Activated CD4-positive, alpha-beta T cell treated with anti-CD3 and anti-CD28 coated beads, Interleukin-10, Interleukin-2, amounts not matched to agents 100 ng/mL and 50 ng/mL, durations not matched to agents 16 hours and 8 hours (primary cell): ENCODE measurements at regions not wholly inside any gene's neighbourhood (a gene's known extent, or its start where the extent isn't known, plus 50 kb on each side); places are given as distances from the start of the nearest gene placed in this dataset.
"Not testable (repeated sequence)": the region's sequence is repeated elsewhere in the genome, so short reads cannot be mapped to it uniquely, and the experiment has no call there.

Experiments used
- DNase-seq: peaks from one replicate; pipeline ENCODE4 v3.0.0-alpha.2; 2020

DNA sequence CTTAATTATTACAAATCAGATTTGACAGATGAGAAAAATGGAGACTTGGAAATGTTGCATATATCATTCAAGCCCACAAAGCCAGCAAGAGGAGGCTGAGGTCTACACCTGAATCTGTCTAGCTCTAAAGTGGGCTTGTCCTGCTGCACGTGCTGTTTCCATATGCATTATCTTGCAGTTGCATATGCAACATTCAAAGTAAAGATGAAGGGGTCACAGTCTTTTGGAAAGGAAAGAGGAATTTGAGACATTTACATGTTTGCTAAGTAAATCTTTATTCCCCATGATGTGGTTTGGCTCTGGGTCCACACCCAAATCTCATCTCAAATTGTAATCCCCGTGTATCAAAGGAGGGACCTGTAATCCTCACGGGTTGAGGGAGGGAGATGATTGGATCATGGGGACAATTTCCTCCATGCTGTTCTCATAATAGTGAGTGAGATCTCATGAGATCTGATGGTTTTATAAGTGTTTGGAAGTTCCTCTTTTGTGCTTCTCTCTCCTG is 98.3 kb downstream of the BACH1 start:
- DNase-seq: no peak

DNA sequence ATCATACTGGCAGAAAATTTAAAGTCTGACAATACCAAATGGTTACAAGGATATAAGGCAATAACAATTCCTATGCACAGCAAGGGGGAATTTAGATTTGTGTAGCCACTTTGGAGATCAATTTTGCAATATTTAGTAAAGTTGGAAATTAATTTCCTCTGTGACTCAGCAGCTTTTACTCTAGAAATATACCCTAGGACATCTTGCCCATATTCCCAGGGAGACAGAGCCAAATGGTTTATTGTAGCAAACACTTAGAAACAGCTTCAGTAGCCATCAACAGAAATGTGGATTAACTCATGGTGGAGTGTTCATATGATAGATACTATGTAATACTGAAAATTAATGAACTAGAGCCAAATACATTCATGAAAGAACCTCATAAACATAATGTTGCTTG is 104.6 kb downstream of the BACH1 start:
- DNase-seq: no peak

DNA sequence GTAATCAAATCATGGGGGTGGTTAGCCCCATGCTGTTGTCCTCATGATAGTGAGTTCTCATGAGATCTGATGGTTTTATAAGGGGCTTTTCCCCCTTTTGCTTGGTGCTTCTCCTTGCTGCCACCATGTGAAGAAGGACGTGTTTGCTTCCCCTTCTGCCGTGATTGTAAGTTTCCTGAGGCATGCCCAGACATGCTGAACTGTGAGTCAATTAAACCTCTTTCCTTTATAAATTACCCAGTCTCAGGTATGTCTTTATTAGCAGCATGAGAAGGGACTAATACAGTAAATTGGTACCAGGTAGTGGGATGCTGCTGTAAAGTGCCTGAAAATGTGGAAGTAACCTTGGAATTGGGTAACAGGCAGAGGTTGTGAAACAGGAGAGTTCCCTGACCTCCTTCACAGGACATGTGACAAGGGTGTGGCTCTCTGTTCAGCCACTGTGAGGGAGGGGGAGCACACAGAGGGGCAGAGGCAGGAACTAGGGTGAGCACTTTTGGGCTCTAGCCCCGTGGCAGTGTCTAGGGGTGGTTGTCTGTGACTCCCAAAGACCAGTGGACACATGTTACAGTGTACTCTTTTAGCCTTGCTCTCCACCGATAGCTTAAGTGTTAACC is 105.3 kb downstream of the BACH1 start:
- DNase-seq: no peak

- no peak for DNase-seq
Observed at GRCh38 chr21:29405503-29406122, 106.9 kb downstream of the BACH1 start.

DNA sequence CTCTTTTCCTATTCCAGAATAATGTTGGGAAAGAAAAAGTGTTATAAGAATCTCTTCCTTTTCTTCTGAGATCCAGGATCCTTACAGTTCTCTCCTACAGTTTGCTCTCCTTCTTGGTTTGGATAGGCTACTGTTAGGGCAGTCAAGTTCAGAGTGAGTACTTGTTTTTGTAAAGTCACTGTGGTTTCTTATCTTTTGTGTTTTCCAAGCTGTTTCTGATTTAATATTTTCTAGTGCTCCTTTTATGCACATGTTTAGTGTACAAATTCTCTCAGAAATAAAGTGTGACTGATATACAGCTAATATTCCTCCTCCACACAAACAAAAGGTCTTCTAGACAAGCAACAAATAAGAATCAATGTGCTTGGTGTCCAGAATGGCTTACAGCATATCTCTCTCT is 107.7 kb downstream of the BACH1 start:
- no peak for DNase-seq

DNA sequence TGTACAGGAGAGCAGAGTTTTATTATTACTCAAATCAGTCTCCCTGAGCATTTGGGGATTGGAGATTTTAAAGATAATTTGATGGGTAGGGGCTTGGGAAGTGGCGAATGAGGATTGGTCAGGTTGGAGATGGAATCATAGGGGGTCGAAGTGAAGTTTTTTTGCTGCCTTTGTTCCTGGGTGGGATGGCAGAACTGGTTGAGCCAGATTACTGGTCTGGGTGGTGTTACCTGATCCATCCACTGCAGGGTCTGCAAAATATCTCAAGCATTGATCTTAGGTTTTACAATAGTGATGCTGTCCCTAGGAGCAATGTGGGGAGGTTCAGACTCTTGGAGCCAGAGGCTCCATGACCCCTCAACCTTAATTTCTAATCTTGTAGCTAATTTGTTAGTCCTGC is 108.8 kb downstream of the BACH1 start:
- no peak for DNase-seq

DNA sequence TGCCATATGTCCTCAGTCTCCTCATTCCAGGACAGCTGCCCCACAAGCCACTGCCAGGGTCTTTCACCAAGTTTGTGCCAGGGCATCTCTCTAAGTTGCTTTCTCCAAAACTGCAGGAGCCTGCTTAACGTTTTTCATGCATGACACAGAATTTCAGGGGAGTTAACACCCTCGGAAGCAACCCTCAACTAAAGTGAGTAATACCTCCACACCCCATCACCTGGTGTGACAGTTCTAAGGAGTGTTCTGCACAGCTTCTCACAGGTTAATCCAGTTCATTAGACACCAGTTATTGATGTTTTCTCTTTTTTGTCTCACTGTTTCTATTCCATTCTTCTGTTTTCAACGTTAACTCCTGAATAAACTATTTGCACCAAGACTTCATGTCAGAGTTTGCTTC is 115.0 kb downstream of the BACH1 start:
- no peak for DNase-seq

DNA sequence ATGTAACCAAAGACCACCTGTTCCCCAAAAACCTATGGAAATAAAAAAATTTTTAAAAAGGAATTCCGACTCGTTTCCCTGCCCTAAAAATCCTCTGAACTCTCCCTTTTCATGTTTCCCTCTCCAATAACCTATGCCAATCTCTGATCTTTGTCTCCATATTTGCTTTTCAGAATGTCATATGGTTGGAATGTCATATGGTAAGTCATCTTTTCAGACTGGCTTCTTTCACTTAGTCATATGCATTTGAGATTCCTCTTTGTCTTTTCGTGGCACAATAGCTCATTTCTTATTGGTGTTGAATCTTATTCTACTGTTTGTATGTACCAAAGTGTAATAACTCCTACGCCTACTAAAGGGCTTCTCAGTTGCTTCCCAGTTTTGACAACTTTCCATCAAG is 117.5 kb downstream of the BACH1 start:
- no peak for DNase-seq

GRCh38 chr21:29418813-29419212 is 120.1 kb downstream of the BACH1 start:
- DNase-seq: no peak

DNA sequence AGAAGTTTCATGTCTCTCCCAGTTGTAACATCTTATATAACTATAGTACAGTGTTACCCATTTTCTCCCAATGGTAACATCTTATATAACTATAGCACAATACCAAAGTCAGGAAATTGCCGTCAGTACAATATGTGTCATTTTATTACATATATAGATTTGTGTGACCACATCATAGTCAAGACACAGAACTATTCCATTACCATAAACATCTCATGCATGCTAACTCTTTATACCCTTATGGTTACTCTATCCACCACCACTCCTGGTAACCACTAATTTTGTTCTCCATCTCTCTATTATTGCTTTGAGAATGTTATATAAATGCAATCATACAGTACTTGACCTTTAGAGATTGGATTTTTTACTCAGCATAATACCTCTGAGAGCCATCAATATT is 120.7 kb downstream of the BACH1 start:
- no peak for DNase-seq

DNA sequence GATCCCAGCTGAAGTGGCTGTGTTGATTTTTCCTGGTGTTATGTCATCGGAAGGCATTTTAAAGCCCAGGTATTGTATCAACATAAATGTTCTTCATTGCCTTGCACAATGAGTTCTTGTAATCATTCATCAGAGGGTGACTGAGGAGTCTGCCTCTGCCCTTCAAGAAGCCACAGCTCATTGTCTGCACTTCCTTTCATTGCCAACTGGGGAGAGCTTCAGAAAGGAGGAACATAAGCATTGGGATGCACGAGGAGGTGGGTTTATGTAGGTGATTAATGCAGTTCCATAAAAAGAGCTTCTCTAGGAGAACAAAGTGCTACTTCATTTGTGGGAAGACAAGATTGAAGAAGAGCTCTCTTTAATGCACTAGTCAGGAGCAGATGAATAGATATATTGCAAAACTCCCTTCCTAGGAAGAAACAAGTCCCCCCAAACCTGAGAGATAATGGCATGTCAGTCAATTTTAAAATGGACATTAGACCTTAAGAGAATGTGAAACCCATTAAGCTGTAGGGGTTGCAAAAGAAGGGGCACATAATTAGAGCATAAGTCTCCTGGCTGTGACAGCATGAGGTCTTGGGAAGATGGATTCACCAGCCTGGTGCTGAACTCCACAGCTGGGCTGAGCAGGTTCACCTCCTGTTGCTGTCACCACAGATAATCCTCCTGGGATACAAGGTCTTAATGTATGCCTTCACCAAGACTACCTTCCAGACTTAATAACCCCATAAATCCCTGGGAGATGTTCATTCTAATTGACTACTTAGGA is 124.6 kb downstream of the BACH1 start:
- no peak for DNase-seq

GRCh38 chr21:29424728-29425127 is 126.0 kb downstream of the BACH1 start:
- no peak for DNase-seq

GRCh38 chr21:29429218-29429617 is 130.5 kb downstream of the BACH1 start:
- DNase-seq: no peak

GRCh38 chr21:29430030-29430429 is 131.3 kb downstream of the BACH1 start:
- DNase-seq: no peak

GRCh38 chr21:29430576-29430975 is 131.9 kb downstream of the BACH1 start:
- no peak for DNase-seq

- no peak for DNase-seq
Observed at GRCh38 chr21:29431178-29431577, 132.5 kb downstream of the BACH1 start.

- no peak for DNase-seq
Observed at GRCh38 chr21:29431680-29432079, 133.0 kb downstream of the BACH1 start.

DNA sequence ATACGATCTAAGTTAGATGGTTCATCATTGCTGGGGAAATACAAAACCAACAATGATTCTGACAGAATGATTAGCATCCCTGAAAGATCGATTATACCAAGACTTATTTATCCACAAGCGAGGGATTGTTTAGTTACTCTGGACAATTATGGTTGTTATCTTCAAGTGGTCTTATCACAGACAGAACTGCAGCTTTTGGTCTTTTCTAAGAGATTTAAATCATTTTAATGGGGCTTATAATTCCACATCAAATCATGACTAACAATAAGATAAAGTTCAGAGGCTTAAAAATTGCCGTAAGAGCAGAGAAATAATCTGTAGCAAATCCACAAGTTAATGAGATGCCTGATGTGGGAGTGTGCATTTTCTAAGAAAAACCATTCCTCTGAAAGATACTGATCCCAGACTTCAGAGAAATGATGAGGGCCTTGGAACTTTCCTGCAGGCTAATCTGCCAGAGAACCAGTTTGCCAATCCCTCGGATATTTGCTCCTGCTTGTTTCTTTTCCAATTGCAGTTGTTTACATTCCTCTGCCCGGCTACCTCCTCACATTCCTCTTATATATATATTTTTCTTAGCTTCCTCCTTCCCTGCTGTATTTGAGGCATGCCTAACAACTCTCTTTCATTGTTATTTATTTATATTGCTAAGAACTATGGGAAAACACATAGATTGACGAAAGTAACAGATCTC is 134.8 kb downstream of the BACH1 start:
- no peak for DNase-seq

GRCh38 chr21:29434081-29434480 is 135.4 kb downstream of the BACH1 start:
- peak; percentile 7 for DNase-seq

- not testable (repeated sequence) for DNase-seq
Observed at GRCh38 chr21:29434982-29435381, 136.3 kb downstream of the BACH1 start.

GRCh38 chr21:29436143-29436542 is 137.4 kb downstream of the BACH1 start:
- DNase-seq: no peak

- DNase-seq: no peak
Observed at GRCh38 chr21:29436650-29437049, 137.9 kb downstream of the BACH1 start.

DNA sequence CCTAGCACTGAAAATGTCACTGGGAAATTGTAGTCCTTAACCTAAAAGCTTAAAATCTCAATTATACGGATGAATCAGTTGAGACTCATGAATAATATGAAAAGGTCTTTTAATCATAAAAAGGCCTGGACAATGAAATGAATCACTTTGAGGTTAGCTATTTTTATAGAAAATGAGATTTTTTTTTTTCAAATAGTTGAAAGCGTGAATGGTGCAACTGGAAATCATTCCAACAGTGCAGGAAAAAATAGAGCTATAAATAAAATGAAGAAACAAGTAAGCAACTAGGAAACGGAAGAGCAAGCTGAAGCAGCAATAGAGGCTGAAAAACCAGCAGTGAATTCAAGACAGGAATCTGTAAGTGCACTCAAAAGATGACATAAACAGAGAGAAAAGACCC is 142.9 kb downstream of the BACH1 start:
- DNase-seq: no peak
